DOHH2 (cell line): ENCODE measurements at regions not wholly inside any gene's neighbourhood (a gene's known extent, or its start where the extent isn't known, plus 50 kb on each side); places are given as distances from the start of the nearest gene placed in this dataset.

Experiments
- H3F3A ChIP-seq: fragments of 200-600 bp; sonication (generic), shearing (Covaris generic); 2 replicates; pipeline ENCODE4 v1.6.0; 2016; ENCODE audit warnings: antibody characterized with exemption, mild to moderate bottlenecking; ENCODE audit not compliant: control insufficient read depth, insufficient read depth
- H3K27ac ChIP-seq: fragments of 200-600 bp; sonication (generic); 2 replicates; pipeline ENCODE4 v1.5.1; 2014; ENCODE audit warnings: low read depth, mild to moderate bottlenecking, low read length, moderate library complexity
- H3K27me3 ChIP-seq: fragments of 200-600 bp; sonication (generic); 2 replicates; pipeline ENCODE4 v1.6.1; 2014; ENCODE audit warnings: mild to moderate bottlenecking, low read length, mixed read lengths; ENCODE audit not compliant: control insufficient read depth
- H3K36me3 ChIP-seq: fragments of 200-600 bp; sonication (generic); 2 replicates; pipeline ENCODE4 v1.6.1; 2014; ENCODE audit warnings: mild to moderate bottlenecking, low read length, moderate library complexity, mixed read lengths; ENCODE audit not compliant: control insufficient read depth
- H3K4me1 ChIP-seq: fragments of 200-600 bp; sonication (generic); 2 replicates; pipeline ENCODE4 v1.6.1; 2014; ENCODE audit warnings: mild to moderate bottlenecking, low read length, mixed read lengths; ENCODE audit not compliant: control insufficient read depth
- H3K4me2 ChIP-seq: fragments of 200-600 bp; sonication (generic); 2 replicates; pipeline ENCODE4 v1.6.0; 2014; ENCODE audit warnings: mild to moderate bottlenecking, low read length, moderate library complexity
- H3K4me3 ChIP-seq: fragments of 200-600 bp; sonication (generic); 2 replicates; pipeline ENCODE4 v1.5.1; 2014; ENCODE audit warnings: mild to moderate bottlenecking, low read length, mixed read lengths
- H3K79me2 ChIP-seq: fragments of 200-600 bp; sonication (generic); 2 replicates; pipeline ENCODE4 v1.6.1; 2014; ENCODE audit warnings: mild to moderate bottlenecking, low read length, mixed read lengths; ENCODE audit not compliant: control insufficient read depth
- H3K9me2 ChIP-seq: fragments of 200-600 bp; sonication (generic); replicated peaks from 2 replicates; pipeline ENCODE4 v1.6.1; 2014; ENCODE audit warnings: mild to moderate bottlenecking, low read length, mixed read lengths; ENCODE audit not compliant: control insufficient read depth
- H3K9me3 ChIP-seq: fragments of 200-600 bp; sonication (generic); 2 replicates; pipeline ENCODE4 v1.6.1; 2014; ENCODE audit warnings: antibody characterized with exemption, low read length, mixed read lengths; ENCODE audit not compliant: control insufficient read depth, insufficient read depth
- H4K20me1 ChIP-seq: fragments of 200-600 bp; sonication (generic); 2 replicates; pipeline ENCODE4 v1.6.0; 2014; ENCODE audit warnings: low read depth, mild to moderate bottlenecking, antibody characterized with exemption, low read length, moderate library complexity; ENCODE audit not compliant: control insufficient read depth, insufficient read depth
- CTCF ChIP-seq: fragments of 200-600 bp; sonication (generic); IDR thresholded peaks from one replicate; pipeline ENCODE4 v1.5.1; 2014; ENCODE audit warnings: antibody characterized with exemption, mild to moderate bottlenecking, low read depth, low read length; ENCODE audit not compliant: poor library complexity, severe bottlenecking
- EZH2phosphoT487 ChIP-seq: fragments of 200-600 bp; sonication (generic); IDR thresholded peaks from 2 replicates; pipeline ENCODE4 v1.6.1; 2017; ENCODE audit warnings: borderline replicate concordance, mild to moderate bottlenecking, antibody characterized with exemption, low read length, moderate library complexity, mixed read lengths

- no peak for TF ChIP-seq CTCF
- no peak for TF ChIP-seq EZH2phosphoT487
- H3K79me2 ChIP-seq = no peaks in the 10 kb centered on the region
- H3K4me1 ChIP-seq = no peaks in the 10 kb centered on the region
- H3K9me2 ChIP-seq = no peaks in the 10 kb centered on the region
- H3F3A ChIP-seq = no peaks in the 10 kb centered on the region
- H3K36me3 ChIP-seq = no peaks in the 10 kb centered on the region
- H3K27me3 ChIP-seq = no peaks in the 10 kb centered on the region
- no peak overlapping the region for H3K4me2 ChIP-seq
- no peak overlapping the region for H3K27ac ChIP-seq
- H3K9me3 ChIP-seq = no peaks in the 10 kb centered on the region
- H3K4me3 ChIP-seq = no peak overlapping the region
- no peaks in the 10 kb centered on the region for H4K20me1 ChIP-seq
Measured at GRCh38 chr4:115729739-115730266, 616.4 kb upstream of the NDST4 start.

- H4K20me1 ChIP-seq = no peaks in the 10 kb centered on the region
- no peaks in the 10 kb centered on the region for H3K9me2 ChIP-seq
- no peaks in the 10 kb centered on the region for H3K79me2 ChIP-seq
- no peak overlapping the region for H3K4me2 ChIP-seq
- no peaks in the 10 kb centered on the region for H3K9me3 ChIP-seq
- no peaks in the 10 kb centered on the region for H3K36me3 ChIP-seq
- H3K27ac ChIP-seq = no peak overlapping the region
- no peaks in the 10 kb centered on the region for H3K27me3 ChIP-seq
- TF ChIP-seq EZH2phosphoT487 (no peak), CTCF (no peak)
- no peaks in the 10 kb centered on the region for H3F3A ChIP-seq
- no peak overlapping the region for H3K4me3 ChIP-seq
- H3K4me1 ChIP-seq = no peaks in the 10 kb centered on the region
Measured at GRCh38 chr4:115723621-115724020, 610.2 kb upstream of the NDST4 start.

GRCh38 chr4:115720611-115721010 lies 607.2 kb upstream of the NDST4 start:
- Histone ChIP-seq H3F3A (no peaks in the 10 kb centered on the region), H3K4me1 (no peaks in the 10 kb centered on the region), H3K27ac (no peak overlapping the region), H3K36me3 (no peaks in the 10 kb centered on the region), H4K20me1 (no peaks in the 10 kb centered on the region), H3K9me2 (no peaks in the 10 kb centered on the region), H3K4me2 (no peak overlapping the region), H3K27me3 (no peaks in the 10 kb centered on the region), H3K4me3 (no peak overlapping the region), H3K79me2 (no peaks in the 10 kb centered on the region), H3K9me3 (no peaks in the 10 kb centered on the region)
- no peak for TF ChIP-seq CTCF
- TF ChIP-seq EZH2phosphoT487 = no peak
